GM12872 (cell line): ENCODE measurements at regions not wholly inside any gene's neighbourhood (a gene's known extent, or its start where the extent isn't known, plus 50 kb on each side); places are given as distances from the start of the nearest gene placed in this dataset.

Experiments
- CTCF ChIP-seq: IDR thresholded peaks from 3 replicates; pipeline ENCODE4 v1.5.1; 2011; ENCODE audit warnings: low read depth, mild to moderate bottlenecking, low read length, moderate library complexity; ENCODE audit not compliant: insufficient read depth

GRCh38 chr2:5563411-5563810 is 128.8 kb upstream of the SOX11 start:
- TF ChIP-seq CTCF, result no peak

GRCh38 chr2:5569256-5569655 is 122.9 kb upstream of the SOX11 start:
- TF ChIP-seq CTCF, result no peak

GRCh38 chr2:5576015-5576414 is 116.2 kb upstream of the SOX11 start:
- no peak for TF ChIP-seq CTCF

- TF ChIP-seq CTCF, result no peak
Observed at GRCh38 chr2:5587766-5588165, 104.4 kb upstream of the SOX11 start.

- no peak for TF ChIP-seq CTCF
Observed at GRCh38 chr2:5588601-5589000, 103.6 kb upstream of the SOX11 start.

GRCh38 chr2:5589183-5589582 is 103.0 kb upstream of the SOX11 start:
- no peak for TF ChIP-seq CTCF

- no peak for TF ChIP-seq CTCF
Observed at GRCh38 chr2:5590886-5591285, 101.3 kb upstream of the SOX11 start.

GRCh38 chr2:5592916-5593315 is 99.3 kb upstream of the SOX11 start:
- no peak for TF ChIP-seq CTCF
